ENCODE measurements at regions not wholly inside any gene's neighbourhood (a gene's known extent, or its start where the extent isn't known, plus 50 kb on each side); places are given as distances from the start of the nearest gene placed in this dataset.
A peak's percentile ranks its signal among the peaks of the same experiment; 100 is the strongest.

DNA sequence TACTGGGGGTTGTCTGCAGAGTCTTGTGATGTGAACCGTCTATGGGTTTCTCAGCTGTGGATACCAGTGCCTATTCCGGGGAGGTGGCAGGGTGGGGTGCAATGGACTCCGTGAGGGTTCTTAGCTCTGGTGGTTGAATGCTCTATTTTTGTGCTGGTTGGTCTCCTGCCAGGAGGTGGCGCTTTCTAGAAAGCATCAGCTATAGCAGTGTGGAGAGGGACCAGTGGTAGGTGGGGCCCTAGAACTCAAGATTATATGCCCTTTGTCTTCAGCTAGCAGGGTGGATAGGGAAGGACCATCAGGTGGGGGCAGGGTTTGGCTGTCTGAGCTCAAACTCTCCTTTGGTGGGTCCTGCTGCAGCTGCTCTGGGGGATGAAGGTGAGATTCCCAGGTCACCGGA, 127.3 kb upstream of the PLD5 start:
- no peak for TF ChIP-seq EZH2 (IDR thresholded peaks at IDR 0.05)
- TF ChIP-seq, protein P1, sequence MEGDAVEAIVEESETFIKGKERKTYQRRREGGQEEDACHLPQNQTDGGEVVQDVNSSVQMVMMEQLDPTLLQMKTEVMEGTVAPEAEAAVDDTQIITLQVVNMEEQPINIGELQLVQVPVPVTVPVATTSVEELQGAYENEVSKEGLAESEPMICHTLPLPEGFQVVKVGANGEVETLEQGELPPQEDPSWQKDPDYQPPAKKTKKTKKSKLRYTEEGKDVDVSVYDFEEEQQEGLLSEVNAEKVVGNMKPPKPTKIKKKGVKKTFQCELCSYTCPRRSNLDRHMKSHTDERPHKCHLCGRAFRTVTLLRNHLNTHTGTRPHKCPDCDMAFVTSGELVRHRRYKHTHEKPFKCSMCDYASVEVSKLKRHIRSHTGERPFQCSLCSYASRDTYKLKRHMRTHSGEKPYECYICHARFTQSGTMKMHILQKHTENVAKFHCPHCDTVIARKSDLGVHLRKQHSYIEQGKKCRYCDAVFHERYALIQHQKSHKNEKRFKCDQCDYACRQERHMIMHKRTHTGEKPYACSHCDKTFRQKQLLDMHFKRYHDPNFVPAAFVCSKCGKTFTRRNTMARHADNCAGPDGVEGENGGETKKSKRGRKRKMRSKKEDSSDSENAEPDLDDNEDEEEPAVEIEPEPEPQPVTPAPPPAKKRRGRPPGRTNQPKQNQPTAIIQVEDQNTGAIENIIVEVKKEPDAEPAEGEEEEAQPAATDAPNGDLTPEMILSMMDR (IDR thresholded peaks at IDR 0.05): peak; percentile 58
